ENCODE measurements at regions not wholly inside any gene's neighbourhood (a gene's known extent, or its start where the extent isn't known, plus 50 kb on each side); places are given as distances from the start of the nearest gene placed in this dataset.
"Not testable (repeated sequence)": the region's sequence is repeated elsewhere in the genome, so short reads cannot be mapped to it uniquely, and the experiment has no call there.

DNA sequence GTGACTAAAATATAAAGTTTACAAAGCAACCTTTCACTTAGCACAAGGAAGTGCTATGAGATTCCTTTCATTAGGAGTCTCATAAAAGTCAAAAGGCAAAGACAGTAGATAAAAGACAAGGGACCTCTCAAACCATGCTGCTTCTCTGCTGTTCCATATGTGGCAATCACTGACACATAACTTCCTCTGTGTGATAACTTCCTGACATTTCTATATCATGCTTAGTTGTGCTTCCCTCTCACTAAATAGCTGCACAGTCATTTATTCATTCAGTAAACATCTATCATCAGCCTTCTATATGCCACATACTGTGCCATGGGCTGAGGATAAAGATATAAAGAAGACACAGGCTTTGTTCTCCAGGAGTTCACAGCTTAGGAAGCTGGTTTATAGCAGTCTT, 214.8 kb upstream of the GRIK2 start:
- TF ChIP-seq, protein P1, sequence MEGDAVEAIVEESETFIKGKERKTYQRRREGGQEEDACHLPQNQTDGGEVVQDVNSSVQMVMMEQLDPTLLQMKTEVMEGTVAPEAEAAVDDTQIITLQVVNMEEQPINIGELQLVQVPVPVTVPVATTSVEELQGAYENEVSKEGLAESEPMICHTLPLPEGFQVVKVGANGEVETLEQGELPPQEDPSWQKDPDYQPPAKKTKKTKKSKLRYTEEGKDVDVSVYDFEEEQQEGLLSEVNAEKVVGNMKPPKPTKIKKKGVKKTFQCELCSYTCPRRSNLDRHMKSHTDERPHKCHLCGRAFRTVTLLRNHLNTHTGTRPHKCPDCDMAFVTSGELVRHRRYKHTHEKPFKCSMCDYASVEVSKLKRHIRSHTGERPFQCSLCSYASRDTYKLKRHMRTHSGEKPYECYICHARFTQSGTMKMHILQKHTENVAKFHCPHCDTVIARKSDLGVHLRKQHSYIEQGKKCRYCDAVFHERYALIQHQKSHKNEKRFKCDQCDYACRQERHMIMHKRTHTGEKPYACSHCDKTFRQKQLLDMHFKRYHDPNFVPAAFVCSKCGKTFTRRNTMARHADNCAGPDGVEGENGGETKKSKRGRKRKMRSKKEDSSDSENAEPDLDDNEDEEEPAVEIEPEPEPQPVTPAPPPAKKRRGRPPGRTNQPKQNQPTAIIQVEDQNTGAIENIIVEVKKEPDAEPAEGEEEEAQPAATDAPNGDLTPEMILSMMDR (IDR thresholded peaks at IDR 0.05) = no peak
- TF ChIP-seq POLR2A (IDR thresholded peaks at IDR 0.05) = no peak
- H3K4me1 ChIP-seq (replicated peaks in 1 of 2) = no peaks in the 10 kb centered on the region
- no peak overlapping the region for H3K4me3 ChIP-seq
- H3K36me3 ChIP-seq (replicated peaks in 1 of 2) = no peaks in the 10 kb centered on the region
- H3K9me3 ChIP-seq (replicated peaks in 1 of 3) = no peaks in the 10 kb centered on the region
- no peak overlapping the region for H3K27ac ChIP-seq
- no peak for DNase-seq
- no peaks in the 10 kb centered on the region for H3K27me3 ChIP-seq
- intact Hi-C loops (cut with DNase I) = no loop called here

DNA sequence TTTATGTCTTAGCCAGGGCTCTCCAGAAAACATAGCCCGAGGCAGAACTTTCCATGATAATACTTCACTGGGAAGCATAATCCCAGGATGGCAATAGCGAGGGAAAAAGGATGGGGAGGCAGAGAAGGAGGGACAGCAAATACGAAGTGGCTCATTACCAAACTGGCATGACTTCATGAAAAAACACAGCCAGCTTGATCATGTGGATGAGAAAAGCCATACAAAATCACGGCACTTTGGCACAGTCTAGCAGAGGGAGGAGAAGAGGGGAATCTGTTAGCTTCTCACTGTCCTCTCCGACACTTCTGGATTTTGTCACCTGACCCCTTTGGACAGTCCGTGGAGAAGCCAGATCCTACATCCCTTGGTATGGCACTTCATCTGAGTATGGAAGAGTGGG, 212.5 kb upstream of the GRIK2 start:
- H3K27ac ChIP-seq = no peak overlapping the region
- H3K9me3 ChIP-seq (replicated peaks in 1 of 3) = no peaks in the 10 kb centered on the region
- H3K4me3 ChIP-seq = no peak overlapping the region
- DNase-seq = no peak
- WGBS, 4 donors = 74 to 80% (median 78%) methylated on average over 6 of the region's 6 CpGs
- H3K4me1 ChIP-seq (replicated peaks in 1 of 2) = no peaks in the 10 kb centered on the region
- H3K27me3 ChIP-seq = no peaks in the 10 kb centered on the region
- intact Hi-C loops (cut with DNase I) = no loop called here
- H3K36me3 ChIP-seq (replicated peaks in 1 of 2) = no peaks in the 10 kb centered on the region
- TF ChIP-seq, protein P1 (IDR thresholded peaks at IDR 0.05) = no peak
- TF ChIP-seq POLR2A (IDR thresholded peaks at IDR 0.05) = no peak

DNA sequence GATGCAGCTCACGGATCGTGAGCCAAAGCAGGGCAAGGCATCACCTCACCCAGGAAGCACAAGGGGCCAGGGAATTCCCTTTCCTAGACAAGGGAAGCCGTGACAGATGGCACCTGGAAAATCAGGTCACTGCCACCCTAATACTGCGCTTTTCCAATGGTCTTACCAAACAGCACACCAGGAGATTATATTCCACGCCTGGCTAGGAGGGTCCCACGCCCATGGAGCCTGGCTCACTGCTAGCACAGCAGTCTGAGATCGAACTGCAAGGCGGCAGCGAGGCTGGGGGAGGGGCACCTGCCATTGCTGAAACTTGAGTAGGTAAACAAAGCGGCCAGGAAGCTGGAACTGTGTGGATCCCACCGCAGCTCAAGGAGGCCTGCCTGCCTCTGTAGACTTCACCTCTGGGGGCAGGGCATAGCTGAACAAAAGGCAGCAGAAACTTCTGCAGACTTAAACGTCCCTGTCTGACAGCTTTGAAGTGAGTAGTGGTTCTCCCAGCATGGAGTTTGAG, 205.2 kb upstream of the GRIK2 start:
- H3K27me3 ChIP-seq; H3K4me1 ChIP-seq (replicated peaks in 1 of 2); DNase-seq; H3K4me3 ChIP-seq; H3K36me3 ChIP-seq (replicated peaks in 1 of 2); intact Hi-C loops (cut with DNase I); H3K27ac ChIP-seq; H3K9me3 ChIP-seq (replicated peaks in 1 of 3): not testable (repeated sequence)
- WGBS, 4 donors = 75 to 86% (median 77%) methylated on average over 5 to 12 of the region's 12 CpGs

DNA sequence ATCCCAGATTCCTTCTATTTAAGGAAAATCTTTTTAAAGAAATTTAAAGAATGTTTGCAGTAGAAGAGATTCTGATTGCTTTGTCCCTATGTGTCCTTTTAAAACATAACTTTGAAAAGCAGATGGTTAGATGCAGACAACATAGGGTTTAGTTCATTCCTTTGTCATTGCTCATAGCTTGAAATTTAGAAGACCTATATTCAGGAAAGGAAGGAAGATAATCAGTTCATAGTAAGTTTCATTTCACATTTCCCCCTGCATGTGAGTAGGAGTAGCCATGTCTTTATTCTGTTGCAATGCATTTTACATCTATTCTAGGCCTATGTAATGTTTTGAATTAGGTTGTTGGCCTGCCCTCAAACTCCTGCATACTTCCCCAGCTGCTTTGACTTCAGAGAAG, 197.9 kb upstream of the GRIK2 start:
- Histone ChIP-seq H3K27ac (no peak overlapping the region), H3K4me3 (no peak overlapping the region), H3K9me3 (replicated peaks in 1 of 3) (no peaks in the 10 kb centered on the region), H3K27me3 (no peaks in the 10 kb centered on the region), H3K36me3 (replicated peaks in 1 of 2) (no peaks in the 10 kb centered on the region), H3K4me1 (replicated peaks in 1 of 2) (no peaks in the 10 kb centered on the region)
- no peak for TF ChIP-seq POLR2A (IDR thresholded peaks at IDR 0.05)
- TF ChIP-seq, protein P1 (IDR thresholded peaks at IDR 0.05) = no peak
- no peak for DNase-seq
- intact Hi-C loops (cut with DNase I) = no loop called here

DNA sequence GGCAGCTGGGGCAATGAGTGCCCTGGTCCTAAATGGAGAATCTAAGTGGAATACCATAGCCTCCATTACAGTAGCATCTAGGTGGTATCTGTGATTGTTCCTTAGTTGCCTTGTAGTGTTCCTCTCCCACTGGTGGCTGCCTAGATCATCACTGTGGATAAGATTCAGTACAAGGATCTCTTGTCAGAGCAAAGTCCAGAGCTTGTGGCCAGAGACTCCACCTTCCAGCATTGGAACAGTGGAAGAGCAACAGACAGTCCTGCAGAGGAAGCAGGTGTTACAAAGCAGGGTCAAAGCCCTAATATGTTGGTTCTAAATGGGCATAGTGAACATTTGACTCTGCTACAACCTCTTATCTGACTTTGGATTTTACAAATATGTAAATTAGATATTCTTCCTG, 194.1 kb upstream of the GRIK2 start:
- H3K4me3 ChIP-seq = no peak overlapping the region
- no peaks in the 10 kb centered on the region for H3K27me3 ChIP-seq
- H3K9me3 ChIP-seq (replicated peaks in 1 of 3) = no peaks in the 10 kb centered on the region
- intact Hi-C loops (cut with DNase I) = no loop called here
- H3K27ac ChIP-seq = no peak overlapping the region
- H3K36me3 ChIP-seq (replicated peaks in 1 of 2) = no peaks in the 10 kb centered on the region
- DNase-seq = no peak
- no peaks in the 10 kb centered on the region for H3K4me1 ChIP-seq (replicated peaks in 1 of 2)
- TF ChIP-seq POLR2A (IDR thresholded peaks at IDR 0.05) = no peak
- TF ChIP-seq, protein P1 (IDR thresholded peaks at IDR 0.05) = no peak

All from adrenal gland (tissue), 9 donors.